ENCODE measurements at regions not wholly inside any gene's neighbourhood (a gene's known extent, or its start where the extent isn't known, plus 50 kb on each side); places are given as distances from the start of the nearest gene placed in this dataset.

GRCh38 chr17:69801368-69801767 is 273.7 kb upstream of the KCNJ16 start:
- no peaks in the 10 kb centered on the region for H3K4me1 ChIP-seq
- 76 to 77% methylated on average over 3 of the region's 3 CpGs for WGBS, 2 donors

GRCh38 chr17:69802045-69802740 is 272.8 kb upstream of the KCNJ16 start:
- Histone ChIP-seq H3K36me3 (no peaks in the 10 kb centered on the region), H3K4me1 (no peaks in the 10 kb centered on the region), H3K27me3 (no peaks in the 10 kb centered on the region), H3K9me3 (no peaks in the 10 kb centered on the region), H3K27ac (no peak overlapping the region), H3K4me3 (no peak overlapping the region)
- intact Hi-C loops (cut with DNase I), result no loop called here
- TF ChIP-seq CTCF (IDR thresholded peaks at IDR 0.05), result no peak
- WGBS, 2 donors, result 79 to 82% methylated on average over 5 of the region's 5 CpGs
- no peak for ATAC-seq
- FAIRE-seq, result no peak
- peak in 1 of 6 donors; percentile 38 for DNase-seq

More at GRCh38 chr17:69801368-69801767, 273.7 kb upstream of the KCNJ16 start:
- FAIRE-seq (no peak), ATAC-seq (no peak), DNase-seq (peak in 1 of 6 donors; percentile 24)
- Histone ChIP-seq H3K4me3 (no peak overlapping the region), H3K27ac (no peak overlapping the region), H3K9me3 (no peaks in the 10 kb centered on the region), H3K36me3 (no peaks in the 10 kb centered on the region), H3K27me3 (no peaks in the 10 kb centered on the region)
- intact Hi-C loops (cut with DNase I), result no loop called here
- no peak for TF ChIP-seq CTCF (IDR thresholded peaks at IDR 0.05)

GRCh38 chr17:69809331-69809730 is 265.7 kb upstream of the KCNJ16 start:
- ATAC-seq (no peak), FAIRE-seq (no peak), DNase-seq (no peak)
- H3K27ac ChIP-seq, result no peak overlapping the region
- H3K36me3 ChIP-seq, result no peaks in the 10 kb centered on the region
- no peak for TF ChIP-seq CTCF (IDR thresholded peaks at IDR 0.05)
- no peak overlapping the region for H3K4me3 ChIP-seq
- H3K27me3 ChIP-seq, result no peaks in the 10 kb centered on the region
- 88 to 89% methylated on average over 1 of the region's 1 CpG for WGBS, 2 donors
- intact Hi-C loops (cut with DNase I), result no loop called here
- H3K9me3 ChIP-seq, result no peaks in the 10 kb centered on the region
- H3K4me1 ChIP-seq, result no peaks in the 10 kb centered on the region

GRCh38 chr17:69810326-69810965 is 264.6 kb upstream of the KCNJ16 start:
- Histone ChIP-seq H3K27ac (no peak overlapping the region), H3K4me3 (no peak overlapping the region), H3K9me3 (no peaks in the 10 kb centered on the region), H3K36me3 (no peaks in the 10 kb centered on the region), H3K4me1 (no peaks in the 10 kb centered on the region), H3K27me3 (no peaks in the 10 kb centered on the region)
- FAIRE-seq (no peak), ATAC-seq (no peak), DNase-seq (no peak)
- no peak for TF ChIP-seq CTCF (IDR thresholded peaks at IDR 0.05)
- intact Hi-C loops (cut with DNase I), result no loop called here
- WGBS, 2 donors, result 66 to 77% methylated on average over 6 of the region's 6 CpGs

- Histone ChIP-seq H3K36me3 (no peaks in the 10 kb centered on the region), H3K27ac (no peak overlapping the region), H3K9me3 (no peaks in the 10 kb centered on the region), H3K4me3 (no peak overlapping the region), H3K27me3 (no peaks in the 10 kb centered on the region), H3K4me1 (no peaks in the 10 kb centered on the region)
- TF ChIP-seq CTCF (IDR thresholded peaks at IDR 0.05), result no peak
- DNase-seq (no peak), FAIRE-seq (no peak), ATAC-seq (no peak)
- WGBS, 2 donors, result 83 to 93% methylated on average over 4 of the region's 4 CpGs
- intact Hi-C loops (cut with DNase I), result no loop called here
Measured at GRCh38 chr17:69812240-69812837, 262.7 kb upstream of the KCNJ16 start.
